ENCODE measurements at regions not wholly inside any gene's neighbourhood (a gene's known extent, or its start where the extent isn't known, plus 50 kb on each side); places are given as distances from the start of the nearest gene placed in this dataset.
A peak's percentile ranks its signal among the peaks of the same experiment; 100 is the strongest.

- DNase-seq (ENCODE audit: low read depth): no peak
Observed at GRCh38 chr11:127713226-127713625, 712.7 kb upstream of the KIRREL3 start.

GRCh38 chr11:127711748-127712147 is 711.2 kb upstream of the KIRREL3 start:
- DNase-seq (ENCODE audit: low read depth): no peak

GRCh38 chr11:127710831-127711230 is 710.3 kb upstream of the KIRREL3 start:
- DNase-seq (ENCODE audit: low read depth): no peak

GRCh38 chr11:127709960-127710359 is 709.4 kb upstream of the KIRREL3 start:
- no peak for DNase-seq (ENCODE audit: low read depth)

- DNase-seq (ENCODE audit: low read depth): no peak
Observed at GRCh38 chr11:127693686-127694085, 693.1 kb upstream of the KIRREL3 start.

GRCh38 chr11:127683321-127683720 is 682.8 kb upstream of the KIRREL3 start:
- DNase-seq (ENCODE audit: low read depth): no peak

- no peak for DNase-seq (ENCODE audit: low read depth)
Observed at GRCh38 chr11:127679816-127680545, 679.4 kb upstream of the KIRREL3 start.

GRCh38 chr11:127678631-127679030 is 678.1 kb upstream of the KIRREL3 start:
- no peak for DNase-seq (ENCODE audit: low read depth)

- DNase-seq (ENCODE audit: low read depth): no peak
Observed at GRCh38 chr11:127677660-127678425, 677.3 kb upstream of the KIRREL3 start.

- DNase-seq (ENCODE audit: low read depth): no peak
Observed at GRCh38 chr11:127675581-127675980, 675.0 kb upstream of the KIRREL3 start.

- no peak for DNase-seq (ENCODE audit: low read depth)
Observed at GRCh38 chr11:127674754-127675153, 674.2 kb upstream of the KIRREL3 start.

GRCh38 chr11:127670374-127671119 is 670.0 kb upstream of the KIRREL3 start:
- no peak for DNase-seq (ENCODE audit: low read depth)

- peak; percentile 9 for DNase-seq (ENCODE audit: low read depth)
Observed at GRCh38 chr11:127656116-127656836, 655.7 kb upstream of the KIRREL3 start.

- no peak for DNase-seq (ENCODE audit: low read depth)
Observed at GRCh38 chr11:127653076-127653475, 652.5 kb upstream of the KIRREL3 start.

GRCh38 chr11:127651888-127652221 is 651.3 kb upstream of the KIRREL3 start:
- no peak for DNase-seq (ENCODE audit: low read depth)

- peak; percentile 83 for DNase-seq (ENCODE audit: low read depth)
Observed at GRCh38 chr11:127651175-127651887, 650.8 kb upstream of the KIRREL3 start.

- no peak for DNase-seq (ENCODE audit: low read depth)
Observed at GRCh38 chr11:127649958-127650357, 649.4 kb upstream of the KIRREL3 start.

GRCh38 chr11:127649071-127649470 is 648.5 kb upstream of the KIRREL3 start:
- DNase-seq (ENCODE audit: low read depth): no peak

- no peak for DNase-seq (ENCODE audit: low read depth)
Observed at GRCh38 chr11:127648583-127648982, 648.0 kb upstream of the KIRREL3 start.

- no peak for DNase-seq (ENCODE audit: low read depth)
Observed at GRCh38 chr11:127644366-127644765, 643.8 kb upstream of the KIRREL3 start.

GRCh38 chr11:127643268-127644058 is 642.9 kb upstream of the KIRREL3 start:
- DNase-seq (ENCODE audit: low read depth): no peak
